ENCODE measurements at regions not wholly inside any gene's neighbourhood (a gene's known extent, or its start where the extent isn't known, plus 50 kb on each side); places are given as distances from the start of the nearest gene placed in this dataset.
A peak's percentile ranks its signal among the peaks of the same experiment; 100 is the strongest.

DNA sequence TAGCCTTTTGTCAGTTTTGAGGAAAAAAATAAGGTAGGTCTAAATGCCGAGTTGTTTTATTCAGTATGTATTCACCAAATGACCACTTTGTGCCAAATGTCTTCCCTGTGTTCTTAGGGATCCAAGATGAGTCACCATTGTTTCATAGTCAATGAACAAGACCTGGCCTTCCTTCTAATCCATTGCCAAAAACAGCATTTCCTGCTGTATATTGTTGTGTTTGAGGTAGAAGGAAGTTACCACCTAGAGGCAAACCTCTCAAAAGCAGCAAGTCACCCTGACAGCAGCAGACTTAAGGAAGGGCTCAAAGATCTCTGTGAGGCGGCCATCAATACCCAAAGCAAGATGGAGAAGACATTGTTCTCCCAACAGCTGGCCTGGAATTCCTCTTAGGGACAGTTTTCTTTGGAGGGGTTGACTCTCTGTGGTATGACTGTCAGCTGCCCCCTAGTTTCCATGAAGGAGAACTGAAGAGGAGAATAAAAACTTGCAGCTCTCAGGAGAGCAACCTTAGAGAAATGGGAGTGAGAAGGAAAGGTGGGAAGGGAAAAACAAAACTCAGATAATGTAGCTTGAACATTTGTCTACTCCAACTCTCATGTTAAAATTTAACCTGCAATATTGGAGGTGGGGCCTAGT, 328.3 kb downstream of the LRATD1 start:
- WGBS, 2 experiments (ENCODE audit: extremely low coverage in 1 of 2, insufficient coverage in 1 of 2, insufficient read length in 1 of 2, insufficient replicate concordance in 2 of 2, low coverage in 1 of 2, low lambda C conversion rate in 2 of 2, missing lambda C conversion rate in 1 of 2), result 88% methylated on average over 2 of the region's 2 CpGs; no CpG with 5 or more reads in 1 of the 2 experiments
- no peak overlapping the region for H3K23ac ChIP-seq (ENCODE audit: insufficient read length)
- no peak overlapping the region for H2BK5ac ChIP-seq (ENCODE audit: low read depth, low read length)
- H3K4me1 ChIP-seq (replicated peaks in 1 of 4; ENCODE audit: control insufficient read depth in 3 of 4, insufficient read depth in 4 of 4, low read length in 3 of 4), result no peaks in the 10 kb centered on the region
- H3K4me3 ChIP-seq (ENCODE audit: extremely low read depth in 1 of 4, insufficient read depth in 2 of 4, low read depth in 3 of 4, low read length in 4 of 4), result no peak overlapping the region
- ChIA-PET POLR2A (ENCODE audit: partially characterized antibody) (no interaction called here), CTCF (ENCODE audit: partially characterized antibody) (interaction anchor here (0.6 to 2.2 kb wide), 7 partner anchors 9 to 617 kb away, joined by 3 to 10 read pairs (median 3); no protein-coding TSS in a partner anchor)
- H3K4ac ChIP-seq (replicated peaks; ENCODE audit: insufficient read length, low read depth, low read length), result no peak overlapping the region
- no peaks in the 10 kb centered on the region for H3K9me3 ChIP-seq (ENCODE audit: insufficient read depth in 2 of 2, low read depth in 1 of 2, low read length in 1 of 2)
- no peak overlapping the region for H4K5ac ChIP-seq (ENCODE audit: insufficient read length, low read depth, low read length)
- no peak overlapping the region for H3K18ac ChIP-seq (ENCODE audit: extremely low read depth, low read length)
- no peak overlapping the region for H3K4me2 ChIP-seq (ENCODE audit: insufficient read depth in 1 of 2, low read depth in 2 of 2, low read length in 2 of 2)
- no peak overlapping the region for H3K56ac ChIP-seq (replicated peaks; ENCODE audit: insufficient read length, low read depth, low read length)
- no peaks in the 10 kb centered on the region for H3K79me1 ChIP-seq (ENCODE audit: low read depth, low read length)
- H3K23me2 ChIP-seq (ENCODE audit: low read depth, low read length), result no peaks in the 10 kb centered on the region
- no peak overlapping the region for H2BK15ac ChIP-seq (ENCODE audit: low read length)
- H2AK5ac ChIP-seq (ENCODE audit: low read depth, low read length), result no peak overlapping the region
- H4K8ac ChIP-seq (ENCODE audit: extremely low read depth, insufficient read depth, low read length), result no peak overlapping the region
- H4K20me1 ChIP-seq (replicated peaks in 1 of 2; ENCODE audit: control insufficient read depth in 1 of 2, insufficient read depth in 2 of 2, low read length in 2 of 2), result no peaks in the 10 kb centered on the region
- H3K27ac ChIP-seq (ENCODE audit: low read depth, low read length), result no peak overlapping the region
- no peak overlapping the region for H2BK20ac ChIP-seq (ENCODE audit: low read length)
- H2AFZ ChIP-seq (ENCODE audit: low read length), result no peak overlapping the region
- no peak overlapping the region for H2BK120ac ChIP-seq (replicated peaks; ENCODE audit: low read depth, low read length)
- no peak overlapping the region for H3K9ac ChIP-seq (replicated peaks in 1 of 4; ENCODE audit: extremely low read depth in 1 of 4, low read depth in 3 of 4, low read length in 3 of 4)
- FAIRE-seq (no peak), DNase-seq (ENCODE audit: low read depth in 1 of 2, low spot score in 2 of 2) (no peak)
- no peak overlapping the region for H3K14ac ChIP-seq (ENCODE audit: insufficient read length)
- H2BK12ac ChIP-seq (ENCODE audit: low read depth, low read length), result no peak overlapping the region
- no peaks in the 10 kb centered on the region for H3K27me3 ChIP-seq (replicated peaks in 1 of 4; ENCODE audit: control insufficient read depth in 3 of 4, extremely low read depth in 1 of 4, insufficient read depth in 3 of 4, low read length in 3 of 4)
- no peak overlapping the region for H4K91ac ChIP-seq (replicated peaks; ENCODE audit: insufficient read length, low read length)
- no peaks in the 10 kb centered on the region for H3K79me2 ChIP-seq (ENCODE audit: control insufficient read depth in 1 of 2, insufficient read depth in 2 of 2, low read length in 2 of 2)
- no peaks in the 10 kb centered on the region for H3K36me3 ChIP-seq (ENCODE audit: control insufficient read depth in 2 of 4, insufficient read depth in 4 of 4, low read length in 3 of 4)
- TF ChIP-seq BRCA1 (IDR thresholded peaks at IDR 0.05; ENCODE audit: low read depth, low read length), result no peak
- TF ChIP-seq, protein P1, sequence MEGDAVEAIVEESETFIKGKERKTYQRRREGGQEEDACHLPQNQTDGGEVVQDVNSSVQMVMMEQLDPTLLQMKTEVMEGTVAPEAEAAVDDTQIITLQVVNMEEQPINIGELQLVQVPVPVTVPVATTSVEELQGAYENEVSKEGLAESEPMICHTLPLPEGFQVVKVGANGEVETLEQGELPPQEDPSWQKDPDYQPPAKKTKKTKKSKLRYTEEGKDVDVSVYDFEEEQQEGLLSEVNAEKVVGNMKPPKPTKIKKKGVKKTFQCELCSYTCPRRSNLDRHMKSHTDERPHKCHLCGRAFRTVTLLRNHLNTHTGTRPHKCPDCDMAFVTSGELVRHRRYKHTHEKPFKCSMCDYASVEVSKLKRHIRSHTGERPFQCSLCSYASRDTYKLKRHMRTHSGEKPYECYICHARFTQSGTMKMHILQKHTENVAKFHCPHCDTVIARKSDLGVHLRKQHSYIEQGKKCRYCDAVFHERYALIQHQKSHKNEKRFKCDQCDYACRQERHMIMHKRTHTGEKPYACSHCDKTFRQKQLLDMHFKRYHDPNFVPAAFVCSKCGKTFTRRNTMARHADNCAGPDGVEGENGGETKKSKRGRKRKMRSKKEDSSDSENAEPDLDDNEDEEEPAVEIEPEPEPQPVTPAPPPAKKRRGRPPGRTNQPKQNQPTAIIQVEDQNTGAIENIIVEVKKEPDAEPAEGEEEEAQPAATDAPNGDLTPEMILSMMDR (IDR thresholded peaks at IDR 0.05; ENCODE audit: control extremely low read depth in 1 of 3, insufficient read depth in 1 of 3, low read depth in 1 of 3, low read length in 3 of 3), result no peak
- TF ChIP-seq SUZ12 (IDR thresholded peaks at IDR 0.05; ENCODE audit: low read length), result no peak
- no peak for TF ChIP-seq ZNF274 (IDR thresholded peaks at IDR 0.05; ENCODE audit: borderline replicate concordance, extremely low read depth, low read length)
- no peak for TF ChIP-seq JUN (IDR thresholded peaks at IDR 0.05; ENCODE audit: low read depth, low read length)
- no peak for TF ChIP-seq NRF1 (IDR thresholded peaks at IDR 0.05; ENCODE audit: low read depth, low read length)
- no peak for TF ChIP-seq SP2 (IDR thresholded peaks at IDR 0.05; ENCODE audit: low read length)
- TF ChIP-seq RAD21 (IDR thresholded peaks at IDR 0.05 in 1 of 2, conservative IDR thresholded peaks at IDR 0.05 in 1 of 2; ENCODE audit: low read depth in 2 of 2, low read length in 2 of 2), result peak in 1 of 2 experiments; percentile 21; a peak in 1 of 4 replicates
